ENCODE measurements at regions not wholly inside any gene's neighbourhood (a gene's known extent, or its start where the extent isn't known, plus 50 kb on each side); places are given as distances from the start of the nearest gene placed in this dataset.

DNA sequence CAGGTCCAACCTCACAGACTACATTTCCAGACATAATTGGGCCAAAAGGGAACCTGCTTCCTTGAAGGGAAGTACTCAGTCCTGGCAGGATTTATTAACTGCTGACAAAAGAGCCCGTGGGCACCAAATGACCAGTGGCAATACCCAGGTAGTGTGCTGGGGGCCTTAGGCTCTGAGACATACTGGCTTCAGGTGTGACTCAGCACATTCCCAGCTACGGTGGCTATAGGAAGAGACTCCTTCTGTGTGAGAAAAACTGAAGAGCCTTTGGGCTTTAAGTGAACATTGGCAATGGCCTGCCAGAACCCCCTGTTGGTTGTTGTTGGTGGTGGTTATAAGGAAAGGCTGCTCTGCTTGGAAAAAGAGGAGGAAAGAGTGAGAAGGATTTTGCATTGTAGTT lies 401.8 kb downstream of the KCNJ3 start:
- no peak for TF ChIP-seq EZH2 (IDR thresholded peaks at IDR 0.05; ENCODE audit: low read depth, unreplicated experiment)
- no peak for TF ChIP-seq CTCF (conservative IDR thresholded peaks at IDR 0.05; ENCODE audit: low read depth in 2 of 2)
- no peak for TF ChIP-seq EZH2phosphoT487 (IDR thresholded peaks at IDR 0.05; ENCODE audit: unreplicated experiment)
- no peak for TF ChIP-seq POLR2AphosphoS5 (IDR thresholded peaks at IDR 0.05; ENCODE audit: low read depth)
- no peak for TF ChIP-seq REST (IDR thresholded peaks at IDR 0.05; ENCODE audit: unreplicated experiment)
- no peak for TF ChIP-seq CREB1 (CRISPR knock-in tag; IDR thresholded peaks at IDR 0.05; ENCODE audit: low read depth)
- no peak for TF ChIP-seq ZNF114 (CRISPR knock-in tag; IDR thresholded peaks at IDR 0.05)

Data from GM23338 (cell line).